ENCODE measurements at regions not wholly inside any gene's neighbourhood (a gene's known extent, or its start where the extent isn't known, plus 50 kb on each side); places are given as distances from the start of the nearest gene placed in this dataset.

- ATAC-seq (ENCODE audit: poor library complexity) (no peak), DNase-seq (no peak)
- TF ChIP-seq CTCF (IDR thresholded peaks at IDR 0.05), result no peak
- H3K4me1 Mint-ChIP-seq (ENCODE audit: low read depth), result no peaks in the 10 kb centered on the region
- ChIA-PET CTCF (no interaction called here), POLR2A (no interaction called here)
- Histone ChIP-seq H3K27me3 (ENCODE audit: control insufficient read depth in 1 of 2, insufficient read depth in 2 of 2, low read length in 2 of 2) (no peaks in the 10 kb centered on the region), H3K9me3 (ENCODE audit: control insufficient read depth in 1 of 2, insufficient read depth in 1 of 2, low read length in 2 of 2) (peaks cover 0 to 5% of the 10 kb centered on the region in 2 experiments), H3K4me3 (ENCODE audit: low read length) (no peak overlapping the region), H3K4me1 (ENCODE audit: insufficient read depth, low read length) (no peaks in the 10 kb centered on the region), H3K36me3 (ENCODE audit: insufficient read depth, low read length) (no peaks in the 10 kb centered on the region), H3K27ac (ENCODE audit: low read depth in 1 of 2, low read length in 2 of 2) (no peak overlapping the region)
- H3K27me3 Mint-ChIP-seq, result no peaks in the 10 kb centered on the region
- no peak overlapping the region for H3K27ac Mint-ChIP-seq
- H3K4me3 Mint-ChIP-seq, result no peak overlapping the region
- peaks cover 17% of the 10 kb centered on the region for H3K9me3 Mint-ChIP-seq
- no peaks in the 10 kb centered on the region for H3K36me3 Mint-ChIP-seq (ENCODE audit: low read depth)
- intact Hi-C loops (cut with DNase I, micrococcal nuclease), result no loop called here
Measured at GRCh38 chr14:84965279-84965678, 564.7 kb upstream of the FLRT2 start.

- intact Hi-C loops (cut with DNase I, micrococcal nuclease), result no loop called here
- Histone ChIP-seq H3K4me1 (ENCODE audit: insufficient read depth, low read length) (no peaks in the 10 kb centered on the region), H3K9me3 (ENCODE audit: control insufficient read depth in 1 of 2, insufficient read depth in 1 of 2, low read length in 2 of 2) (peaks cover 4 to 5% of the 10 kb centered on the region in 2 experiments), H3K27ac (ENCODE audit: low read depth in 1 of 2, low read length in 2 of 2) (no peak overlapping the region), H3K4me3 (ENCODE audit: low read length) (no peak overlapping the region), H3K36me3 (ENCODE audit: insufficient read depth, low read length) (no peaks in the 10 kb centered on the region), H3K27me3 (ENCODE audit: control insufficient read depth in 1 of 2, insufficient read depth in 2 of 2, low read length in 2 of 2) (no peaks in the 10 kb centered on the region)
- DNase-seq (no peak), ATAC-seq (ENCODE audit: poor library complexity) (no peak)
- H3K36me3 Mint-ChIP-seq (ENCODE audit: low read depth), result no peaks in the 10 kb centered on the region
- H3K27ac Mint-ChIP-seq, result no peak overlapping the region
- H3K4me1 Mint-ChIP-seq (ENCODE audit: low read depth), result no peaks in the 10 kb centered on the region
- H3K4me3 Mint-ChIP-seq, result no peak overlapping the region
- POLR2A ChIA-PET, result no interaction called here
- CTCF ChIA-PET, result no interaction called here
- no peaks in the 10 kb centered on the region for H3K27me3 Mint-ChIP-seq
- TF ChIP-seq CTCF (IDR thresholded peaks at IDR 0.05), result no peak
- peaks cover 11% of the 10 kb centered on the region for H3K9me3 Mint-ChIP-seq
Measured at GRCh38 chr14:84969501-84969900, 560.4 kb upstream of the FLRT2 start.

GRCh38 chr14:84975241-84975902, 554.6 kb upstream of the FLRT2 start:
- Mint-ChIP-seq H3K9me3 (peaks cover 12% of the 10 kb centered on the region), H3K36me3 (ENCODE audit: low read depth) (no peaks in the 10 kb centered on the region), H3K27me3 (no peaks in the 10 kb centered on the region), H3K4me1 (ENCODE audit: low read depth) (no peaks in the 10 kb centered on the region), H3K4me3 (no peak overlapping the region), H3K27ac (no peak overlapping the region)
- H3K9me3 ChIP-seq (ENCODE audit: control insufficient read depth in 1 of 2, insufficient read depth in 1 of 2, low read length in 2 of 2), result peaks cover 0 to 4% of the 10 kb centered on the region in 2 experiments
- H3K4me1 ChIP-seq (ENCODE audit: insufficient read depth, low read length), result no peaks in the 10 kb centered on the region
- CTCF ChIA-PET, result interaction anchor here (0.7 to 1.1 kb wide), 2 partner anchors 31 to 412 kb away, joined by 3 read pairs; no protein-coding TSS in a partner anchor
- ATAC-seq (ENCODE audit: poor library complexity) (no peak), DNase-seq (no peak)
- POLR2A ChIA-PET, result no interaction called here
- no peak overlapping the region for H3K4me3 ChIP-seq (ENCODE audit: low read length)
- no peaks in the 10 kb centered on the region for H3K27me3 ChIP-seq (ENCODE audit: control insufficient read depth in 1 of 2, insufficient read depth in 2 of 2, low read length in 2 of 2)
- no peak for TF ChIP-seq CTCF (IDR thresholded peaks at IDR 0.05)
- H3K27ac ChIP-seq (ENCODE audit: low read depth in 1 of 2, low read length in 2 of 2), result no peak overlapping the region
- no peaks in the 10 kb centered on the region for H3K36me3 ChIP-seq (ENCODE audit: insufficient read depth, low read length)
- intact Hi-C loops (cut with DNase I, micrococcal nuclease), result no loop called here

Measured in CD4-positive, alpha-beta T cell (primary cell).